ENCODE measurements at regions not wholly inside any gene's neighbourhood (a gene's known extent, or its start where the extent isn't known, plus 50 kb on each side); places are given as distances from the start of the nearest gene placed in this dataset.

GRCh38 chr13:38042771-38043170 is 173.2 kb upstream of the TRPC4 start:
- H3K4me3 ChIP-seq (ENCODE audit: low read depth, low read length), result no peak overlapping the region
- no peak for DNase-seq (ENCODE audit: low read depth)
- TF ChIP-seq CTCF (IDR thresholded peaks at IDR 0.05; ENCODE audit: low read depth, low read length) (no peak), POLR2A (IDR thresholded peaks at IDR 0.05; ENCODE audit: extremely low read depth, insufficient read length) (no peak), MYC (IDR thresholded peaks at IDR 0.05; ENCODE audit: low read depth, low read length) (no peak), MAX (IDR thresholded peaks at IDR 0.05; ENCODE audit: low read depth, low read length) (no peak)

- no peak overlapping the region for H3K4me3 ChIP-seq (ENCODE audit: low read depth, low read length)
- no peak for TF ChIP-seq POLR2A (IDR thresholded peaks at IDR 0.05; ENCODE audit: extremely low read depth, insufficient read length)
- DNase-seq (ENCODE audit: low read depth), result no peak
Measured at GRCh38 chr13:38024431-38024830, 154.9 kb upstream of the TRPC4 start.

GRCh38 chr13:38017320-38017719 is 147.7 kb upstream of the TRPC4 start:
- no peak overlapping the region for H3K4me3 ChIP-seq (ENCODE audit: low read depth, low read length)
- no peak for DNase-seq (ENCODE audit: low read depth)
- TF ChIP-seq MYC (IDR thresholded peaks at IDR 0.05; ENCODE audit: low read depth, low read length) (no peak), CTCF (IDR thresholded peaks at IDR 0.05; ENCODE audit: low read depth, low read length) (no peak), MAX (IDR thresholded peaks at IDR 0.05; ENCODE audit: low read depth, low read length) (no peak), POLR2A (IDR thresholded peaks at IDR 0.05; ENCODE audit: extremely low read depth, insufficient read length) (no peak)

GRCh38 chr13:38013676-38014075 is 144.1 kb upstream of the TRPC4 start:
- DNase-seq (ENCODE audit: low read depth), result no peak
- no peak overlapping the region for H3K4me3 ChIP-seq (ENCODE audit: low read depth, low read length)
- TF ChIP-seq POLR2A (IDR thresholded peaks at IDR 0.05; ENCODE audit: extremely low read depth, insufficient read length) (no peak), MAX (IDR thresholded peaks at IDR 0.05; ENCODE audit: low read depth, low read length) (no peak), MYC (IDR thresholded peaks at IDR 0.05; ENCODE audit: low read depth, low read length) (no peak), CTCF (IDR thresholded peaks at IDR 0.05; ENCODE audit: low read depth, low read length) (no peak)

GRCh38 chr13:38012096-38012495 is 142.5 kb upstream of the TRPC4 start:
- TF ChIP-seq MYC (IDR thresholded peaks at IDR 0.05; ENCODE audit: low read depth, low read length) (no peak), POLR2A (IDR thresholded peaks at IDR 0.05; ENCODE audit: extremely low read depth, insufficient read length) (no peak), CTCF (IDR thresholded peaks at IDR 0.05; ENCODE audit: low read depth, low read length) (no peak), MAX (IDR thresholded peaks at IDR 0.05; ENCODE audit: low read depth, low read length) (no peak)
- H3K4me3 ChIP-seq (ENCODE audit: low read depth, low read length), result no peak overlapping the region
- no peak for DNase-seq (ENCODE audit: low read depth)

- no peak for TF ChIP-seq CTCF (IDR thresholded peaks at IDR 0.05; ENCODE audit: low read depth, low read length)
- TF ChIP-seq MAX (IDR thresholded peaks at IDR 0.05; ENCODE audit: low read depth, low read length), result no peak
- TF ChIP-seq MYC (IDR thresholded peaks at IDR 0.05; ENCODE audit: low read depth, low read length), result no peak
- no peak for TF ChIP-seq POLR2A (IDR thresholded peaks at IDR 0.05; ENCODE audit: extremely low read depth, insufficient read length)
- no peak for DNase-seq (ENCODE audit: low read depth)
- no peak overlapping the region for H3K4me3 ChIP-seq (ENCODE audit: low read depth, low read length)
Measured at GRCh38 chr13:38008636-38009035, 139.1 kb upstream of the TRPC4 start.
